H1 (cell line): ENCODE measurements at regions not wholly inside any gene's neighbourhood (a gene's known extent, or its start where the extent isn't known, plus 50 kb on each side); places are given as distances from the start of the nearest gene placed in this dataset.

Source experiments
- CTCF ChIA-PET: fragments of 300-600 bp; sonication (Branson Sonifier 250); formaldehyde crosslinking; loops from one replicate; lab custom pipeline; 2021; ENCODE audit not compliant: partially characterized antibody; lab: Charles Lee
- POLR2A ChIA-PET: fragments of 300-600 bp; sonication (Branson Sonifier 250); formaldehyde crosslinking; loops from one replicate; lab custom pipeline; 2021; ENCODE audit warnings: inconsistent platforms; ENCODE audit not compliant: partially characterized antibody; lab: Charles Lee
- DNase-seq, 2 experiments: peaks; one replicate each; pipeline versions ENCODE4 v3.0.0 to v3.0.0-alpha.2; 2010 to 2022; ENCODE audit warnings: low spot score in 2 of 2, low read depth in 1 of 2, mixed read lengths in 1 of 2
- FAIRE-seq: peaks from 2 replicates; lab custom pipeline; 2011; peaks lifted over from hg19 to GRCh38; lab: Jason Lieb, UNC
- H2AFZ ChIP-seq: 2 replicates; pipeline ENCODE4 v1.8.1; 2012; ENCODE audit warnings: low read length, inconsistent platforms
- H2AK5ac ChIP-seq: 2 replicates; pipeline ENCODE4 v1.6.1; 2013; ENCODE audit warnings: low read depth, low read length
- H2BK120ac ChIP-seq: replicated peaks from 2 replicates; pipeline ENCODE3; 2013; ENCODE audit warnings: low read depth, low read length, inconsistent platforms
- H2BK12ac ChIP-seq: 2 replicates; pipeline ENCODE4 v1.6.1; 2013; ENCODE audit warnings: low read depth, low read length
- H2BK15ac ChIP-seq: 2 replicates; pipeline ENCODE4 v1.6.1; 2013; ENCODE audit warnings: low read length
- H2BK20ac ChIP-seq: 2 replicates; pipeline ENCODE4 v1.6.1; 2013; ENCODE audit warnings: low read length
- H2BK5ac ChIP-seq: 2 replicates; pipeline ENCODE4 v1.6.1; 2013; ENCODE audit warnings: low read depth, low read length
- H3K14ac ChIP-seq: 2 replicates; pipeline ENCODE4 v1.6.1; 2013; ENCODE audit warnings: inconsistent platforms; ENCODE audit not compliant: insufficient read length
- H3K18ac ChIP-seq: 2 replicates; pipeline ENCODE4 v1.6.1; 2013; ENCODE audit warnings: low read length; ENCODE audit errors: extremely low read depth
- H3K23ac ChIP-seq: 2 replicates; pipeline ENCODE4 v1.6.1; 2013; ENCODE audit warnings: inconsistent platforms; ENCODE audit not compliant: insufficient read length
- H3K23me2 ChIP-seq: 2 replicates; pipeline ENCODE4 v1.6.1; 2013; ENCODE audit warnings: low read depth, low read length
- H3K27ac ChIP-seq: 2 replicates; pipeline ENCODE4 v1.6.1; 2011; ENCODE audit warnings: low read depth, low read length, inconsistent platforms
- H3K27me3 ChIP-seq, 4 experiments: replicated peaks in 1 of 4; 1 replicate in 1 of 4; 2 replicates in 3 of 4; pipeline versions ENCODE4 v1.6.1 to v1.8.1; 2011 to 2013; ENCODE audit warnings: low read length in 3 of 4, mild to moderate bottlenecking in 3 of 4, inconsistent platforms in 2 of 4, mixed read lengths in 2 of 4, moderate library complexity in 1 of 4; ENCODE audit not compliant: control insufficient read depth in 3 of 4, insufficient read depth in 3 of 4; ENCODE audit errors: extremely low read depth in 1 of 4
- H3K36me3 ChIP-seq, 4 experiments: 2 replicates each; pipeline versions ENCODE4 v1.6.1 to v1.8.1; 2011 to 2013; ENCODE audit warnings: mild to moderate bottlenecking in 4 of 4, low read length in 3 of 4, moderate library complexity in 2 of 4, control low read depth in 1 of 4, inconsistent platforms in 1 of 4; ENCODE audit not compliant: insufficient read depth in 4 of 4, control insufficient read depth in 2 of 4
- H3K4ac ChIP-seq: replicated peaks from 2 replicates; pipeline ENCODE3; 2013; ENCODE audit warnings: low read length, low read depth, mixed read lengths, inconsistent platforms; ENCODE audit not compliant: insufficient read length
- H3K4me1 ChIP-seq, 4 experiments: replicated peaks in 1 of 4; 1 replicate in 1 of 4; 2 replicates in 3 of 4; pipeline versions ENCODE4 v1.6.1 to v1.8.1; 2011 to 2013; ENCODE audit warnings: low read length in 3 of 4, inconsistent platforms in 2 of 4, mixed read lengths in 1 of 4; ENCODE audit not compliant: insufficient read depth in 4 of 4, control insufficient read depth in 3 of 4
- H3K4me2 ChIP-seq, 2 experiments: 2 replicates each; pipeline versions ENCODE4 v1.6.1 to v1.8.1; 2011 to 2013; ENCODE audit warnings: low read depth in 2 of 2, low read length in 2 of 2, control low read depth in 1 of 2, inconsistent platforms in 1 of 2, mild to moderate bottlenecking in 1 of 2; ENCODE audit not compliant: insufficient read depth in 1 of 2
- H3K4me3 ChIP-seq, 4 experiments: fragments of 200-600, 300-600 bp in 1 of 4; sonication (generic), shearing (Covaris generic), sonication (Bioruptor Twin) in 1 of 4; 2 replicates each; pipeline versions ENCODE4 v1.5.1 to v1.8.1; 2011 to 2016; ENCODE audit warnings: low read length in 4 of 4, low read depth in 3 of 4, control low read depth in 2 of 4, inconsistent platforms in 2 of 4, mild to moderate bottlenecking in 2 of 4, mixed read lengths in 1 of 4, moderate library complexity in 1 of 4; ENCODE audit not compliant: insufficient read depth in 2 of 4; ENCODE audit errors: extremely low read depth in 1 of 4
- H3K56ac ChIP-seq: replicated peaks from 2 replicates; pipeline ENCODE3; 2013; ENCODE audit warnings: low read depth, mild to moderate bottlenecking, mixed read lengths, low read length, inconsistent platforms; ENCODE audit not compliant: insufficient read length
- H3K79me1 ChIP-seq: 2 replicates; pipeline ENCODE4 v1.6.1; 2013; ENCODE audit warnings: low read depth, low read length, control low read depth
- H3K79me2 ChIP-seq, 2 experiments: 2 replicates each; pipeline versions ENCODE4 v1.6.1 to v1.8.1; 2012 to 2013; ENCODE audit warnings: low read length in 2 of 2, mild to moderate bottlenecking in 2 of 2, inconsistent platforms in 1 of 2; ENCODE audit not compliant: insufficient read depth in 2 of 2, control insufficient read depth in 1 of 2
- H3K9ac ChIP-seq, 4 experiments: replicated peaks in 1 of 4; 1 replicate in 1 of 4; 2 replicates in 3 of 4; pipeline versions ENCODE4 v1.6.1 to v1.8.1; 2011 to 2013; ENCODE audit warnings: low read depth in 3 of 4, low read length in 3 of 4, control low read depth in 2 of 4, mild to moderate bottlenecking in 2 of 4, moderate library complexity in 2 of 4, inconsistent platforms in 1 of 4; ENCODE audit errors: extremely low read depth in 1 of 4
- H3K9me3 ChIP-seq, 2 experiments: 2 replicates each; pipeline versions ENCODE4 v1.6.1 to v1.8.1; 2012 to 2013; ENCODE audit warnings: mild to moderate bottlenecking in 2 of 2, moderate library complexity in 2 of 2, control low read depth in 1 of 2, inconsistent platforms in 1 of 2, low read depth in 1 of 2, low read length in 1 of 2, mixed read lengths in 1 of 2; ENCODE audit not compliant: insufficient read depth in 2 of 2
- H4K20me1 ChIP-seq, 2 experiments: replicated peaks in 1 of 2; 2 replicates each; pipeline versions ENCODE3 to v1.8.1; 2011 to 2013; ENCODE audit warnings: inconsistent platforms in 2 of 2, low read length in 2 of 2, mild to moderate bottlenecking in 1 of 2; ENCODE audit not compliant: insufficient read depth in 2 of 2, control insufficient read depth in 1 of 2
- H4K5ac ChIP-seq: 2 replicates; pipeline ENCODE4 v1.6.1; 2013; ENCODE audit warnings: low read length, low read depth, mixed read lengths, inconsistent platforms; ENCODE audit not compliant: insufficient read length
- H4K8ac ChIP-seq: 2 replicates; pipeline ENCODE4 v1.8.0; 2013; ENCODE audit warnings: mild to moderate bottlenecking, moderate library complexity, low read length, inconsistent platforms; ENCODE audit not compliant: insufficient read depth; ENCODE audit errors: extremely low read depth
- H4K91ac ChIP-seq: replicated peaks from 2 replicates; pipeline ENCODE3; 2013; ENCODE audit warnings: low read length, mixed read lengths, inconsistent platforms; ENCODE audit not compliant: insufficient read length
- TAF7 ChIP-seq: optimal IDR thresholded peaks from 2 replicates; pipeline ENCODE3; 2011; ENCODE audit warnings: low read depth, mild to moderate bottlenecking, inconsistent platforms, low read length, moderate library complexity, borderline replicate concordance
- TBP ChIP-seq: IDR thresholded peaks from 2 replicates; pipeline ENCODE4 v1.6.1; 2011; ENCODE audit warnings: low read depth, low read length, improper control_type of control experiment
- TCF12 ChIP-seq: IDR thresholded peaks from 2 replicates; pipeline ENCODE4 v1.6.1; 2011; ENCODE audit warnings: low read depth, mild to moderate bottlenecking, low read length
- WGBS, 2 experiments: shearing (Covaris generic) in 1 of 2; methylation state at CpG; one replicate each; pipeline versions ENCODE4 v1.1.6 to v1.1.7; 2013 to 2015; ENCODE audit warnings: low lambda C conversion rate in 2 of 2, mixed read lengths in 2 of 2, inconsistent platforms in 1 of 2, low coverage in 1 of 2, missing lambda C conversion rate in 1 of 2; ENCODE audit not compliant: insufficient replicate concordance in 2 of 2, insufficient coverage in 1 of 2, insufficient read length in 1 of 2; ENCODE audit errors: extremely low coverage in 1 of 2, missing lambda C conversion rate in 1 of 2; 5-methylcytosine and 5-hydroxymethylcytosine counted together

GRCh38 chr5:126680191-126680817, 79.6 kb downstream of the PHAX start:
- Histone ChIP-seq H3K56ac (no peak overlapping the region), H3K36me3 (no peaks in the 10 kb centered on the region), H3K23me2 (no peaks in the 10 kb centered on the region), H4K91ac (no peak overlapping the region), H4K20me1 (no peaks in the 10 kb centered on the region), H3K23ac (no peak overlapping the region), H3K4ac (no peak overlapping the region), H3K14ac (no peak overlapping the region), H2BK5ac (peak overlapping the region; percentile 79; the same call in 1 of the 2 replicates), H2AFZ (0 out of 2 replicates have a peak overlapping the region, but pooled peaks have one; percentile 50), H3K18ac (peak overlapping the region; percentile 4; the same call in 1 of the 2 replicates), H3K9ac (no peak overlapping the region), H2BK20ac (no peak overlapping the region; the same call in 1 of the 2 replicates), H2AK5ac (no peak overlapping the region), H4K5ac (no peak overlapping the region), H3K9me3 (no peaks in the 10 kb centered on the region), H3K4me1 (peaks cover 9 to 15% (median 13%) of the 10 kb centered on the region in 4 experiments), H2BK12ac (no peak overlapping the region), H3K79me1 (no peaks in the 10 kb centered on the region; the same call in 1 of the 2 replicates), H3K4me3 (no peak overlapping the region), H2BK120ac (no peak overlapping the region), H3K27ac (no peak overlapping the region), H3K79me2 (no peaks in the 10 kb centered on the region), H3K4me2 (no peak overlapping the region), H4K8ac (no peak overlapping the region), H2BK15ac (no peak overlapping the region; the same call in 1 of the 2 replicates), H3K27me3 (no peaks in the 10 kb centered on the region)
- FAIRE-seq: no peak
- WGBS, 2 experiments: 76% methylated on average over 4 of the region's 4 CpGs; no CpG with 5 or more reads in 1 of the 2 experiments
- DNase-seq: no peak
- ChIA-PET CTCF (interaction anchor here (0.7 to 11.4 kb wide), 15 partner anchors 10 to 157 kb away, joined by 3 to 251 read pairs (median 4); partner anchors contain the start of gene LMNB1), POLR2A (interaction anchor here (0.8 to 10.8 kb wide), 4 partner anchors 11 to 126 kb away, joined by 3 to 146 read pairs (median 3); partner anchors contain the start of gene LMNB1)
- TF ChIP-seq TCF12: no peak
- TF ChIP-seq TAF7: peak; percentile 77
- 0 out of 2 replicates have a peak, but pooled peaks have one; percentile 37 for TF ChIP-seq TBP
